Esophagus muscularis mucosa (tissue), 4 donors: ENCODE measurements at regions not wholly inside any gene's neighbourhood (a gene's known extent, or its start where the extent isn't known, plus 50 kb on each side); places are given as distances from the start of the nearest gene placed in this dataset.

Source experiments
- DNase-seq: peaks from one replicate; pipeline ENCODE4 v3.0.0-alpha.2; 2017; ENCODE audit errors: extremely low spot score
- H3K27ac ChIP-seq, 4 donors: fragments of 200-600 bp; sonication (generic); replicated peaks in 1 of 4; 1 replicate in 3 of 4; 2 replicates in 1 of 4; pipeline ENCODE4 v1.5.1; 2016 to 2019; ENCODE audit warnings: mild to moderate bottlenecking in 1 of 4
- H3K27me3 ChIP-seq, 4 donors: fragments of 200-600 bp; sonication (generic); one replicate each; pipeline versions ENCODE4 v1.5.1 to v1.6.0; 2016 to 2019
- H3K36me3 ChIP-seq, 4 donors: fragments of 200-600 bp; sonication (generic); one replicate each; pipeline ENCODE4 v1.5.1; 2016 to 2019
- H3K4me1 ChIP-seq, 4 donors: fragments of 200-600 bp; sonication (generic); one replicate each; pipeline ENCODE4 v1.5.1; 2016 to 2019
- H3K4me3 ChIP-seq, 4 donors: fragments of 200-600 bp; sonication (generic); 1 replicate in 2 of 4; 2 replicates in 2 of 4; pipeline ENCODE4 v1.5.1; 2016 to 2019; ENCODE audit warnings: mild to moderate bottlenecking in 4 of 4, moderate library complexity in 1 of 4
- H3K9me3 ChIP-seq, 4 donors: fragments of 200-600 bp; sonication (generic); 1 replicate in 3 of 4; 2 replicates in 1 of 4; pipeline ENCODE4 v1.5.1; 2016 to 2019
- EP300 ChIP-seq: sonication (generic); formaldehyde crosslinking; IDR thresholded peaks from one replicate; pipeline ENCODE4 v1.6.1; 2017; ENCODE audit warnings: antibody characterized with exemption
- POLR2A ChIP-seq: fragments of 450-650 bp; IDR thresholded peaks from one replicate; pipeline ENCODE4 v1.6.1; 2017; ENCODE audit warnings: antibody characterized with exemption, moderate library complexity, mild to moderate bottlenecking, low read depth
- POLR2AphosphoS5 ChIP-seq, 2 donors: sonication (generic); formaldehyde crosslinking; IDR thresholded peaks; one replicate each; pipeline ENCODE4 v1.6.1; 2017; ENCODE audit warnings: antibody characterized with exemption in 2 of 2
- WGBS: methylation state at CpG from one replicate; pipeline ENCODE4 v1.1.5; 2018; 5-methylcytosine and 5-hydroxymethylcytosine counted together
- intact Hi-C: fragments of 100-400 bp; cut with DNase I; formaldehyde crosslinking; loops from one replicate; pipeline ENCODE4 v1.15.1; 2023
- TF ChIP-seq, protein P1 (sequence below), 3 experiments: fragments of 200-600 bp in 2 of 3; fragments of 450-650 bp in 1 of 3; sonication (generic) in 2 of 3; IDR thresholded peaks; one replicate each; pipeline ENCODE4 v1.5.1; 2017 to 2019; ENCODE audit warnings: antibody characterized with exemption in 3 of 3, mild to moderate bottlenecking in 2 of 3, moderate library complexity in 1 of 3

DNA sequence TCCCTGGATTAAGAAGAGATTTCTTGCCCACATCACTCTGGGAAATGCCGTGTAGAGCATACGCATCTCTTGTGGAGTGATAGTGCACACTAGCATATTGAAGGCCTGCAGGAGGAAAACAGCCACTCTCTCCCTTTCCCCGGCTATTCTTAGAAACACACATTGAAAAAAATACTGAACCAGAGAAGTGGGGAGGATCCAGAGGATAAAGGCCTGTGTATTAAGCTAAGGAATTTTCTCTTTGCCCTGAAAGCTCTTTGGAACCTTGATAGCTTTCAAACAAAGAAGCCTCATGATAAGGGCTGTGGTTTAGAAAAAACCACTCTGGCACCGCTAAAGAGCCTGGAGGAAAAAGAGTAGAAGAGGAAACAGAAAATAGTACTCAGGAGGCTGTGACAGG, 386.1 kb upstream of the NBEA start:
- no peak for DNase-seq
- H3K4me3 ChIP-seq: no peak overlapping the region

DNA sequence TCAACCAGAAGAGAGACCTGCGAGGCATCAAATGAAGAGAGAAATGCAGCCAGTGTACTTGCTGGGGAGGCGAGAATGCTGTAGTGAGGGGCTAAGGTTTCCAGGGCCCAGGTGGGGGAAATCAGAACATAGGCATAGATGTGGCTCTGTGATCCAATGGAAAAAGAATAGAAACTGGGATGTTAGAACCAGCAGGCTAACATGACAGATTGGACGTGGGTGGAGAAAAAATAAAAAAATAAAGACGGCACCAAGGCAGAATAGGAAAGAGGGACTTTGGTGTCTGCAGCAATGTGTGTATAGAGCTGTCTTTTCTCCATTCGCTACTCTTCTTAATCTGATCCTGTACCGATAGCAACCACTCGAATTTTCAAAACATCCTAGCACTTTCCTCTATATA, 381.0 kb upstream of the NBEA start:
- Histone ChIP-seq H3K4me3 (no peak overlapping the region), H3K4me1 (no peaks in the 10 kb centered on the region), H3K27me3 (no peaks in the 10 kb centered on the region), H3K36me3 (no peaks in the 10 kb centered on the region), H3K27ac (no peak overlapping the region), H3K9me3 (no peaks in the 10 kb centered on the region)
- DNase-seq: no peak
- WGBS: 80% methylated on average over 7 of the region's 7 CpGs
- TF ChIP-seq POLR2AphosphoS5 (IDR thresholded peaks at IDR 0.05) (no peak), POLR2A (no peak), EP300 (no peak)
- TF ChIP-seq, protein P1, sequence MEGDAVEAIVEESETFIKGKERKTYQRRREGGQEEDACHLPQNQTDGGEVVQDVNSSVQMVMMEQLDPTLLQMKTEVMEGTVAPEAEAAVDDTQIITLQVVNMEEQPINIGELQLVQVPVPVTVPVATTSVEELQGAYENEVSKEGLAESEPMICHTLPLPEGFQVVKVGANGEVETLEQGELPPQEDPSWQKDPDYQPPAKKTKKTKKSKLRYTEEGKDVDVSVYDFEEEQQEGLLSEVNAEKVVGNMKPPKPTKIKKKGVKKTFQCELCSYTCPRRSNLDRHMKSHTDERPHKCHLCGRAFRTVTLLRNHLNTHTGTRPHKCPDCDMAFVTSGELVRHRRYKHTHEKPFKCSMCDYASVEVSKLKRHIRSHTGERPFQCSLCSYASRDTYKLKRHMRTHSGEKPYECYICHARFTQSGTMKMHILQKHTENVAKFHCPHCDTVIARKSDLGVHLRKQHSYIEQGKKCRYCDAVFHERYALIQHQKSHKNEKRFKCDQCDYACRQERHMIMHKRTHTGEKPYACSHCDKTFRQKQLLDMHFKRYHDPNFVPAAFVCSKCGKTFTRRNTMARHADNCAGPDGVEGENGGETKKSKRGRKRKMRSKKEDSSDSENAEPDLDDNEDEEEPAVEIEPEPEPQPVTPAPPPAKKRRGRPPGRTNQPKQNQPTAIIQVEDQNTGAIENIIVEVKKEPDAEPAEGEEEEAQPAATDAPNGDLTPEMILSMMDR (IDR thresholded peaks at IDR 0.05): no peak
- intact Hi-C loops: no loop called here

More for the DNA sequence above, 386.1 kb upstream of the NBEA start:
- Histone ChIP-seq H3K4me1 (peaks cover 0 to 3% (median 0%) of the 10 kb centered on the region in 4 donors), H3K27me3 (no peaks in the 10 kb centered on the region), H3K9me3 (no peaks in the 10 kb centered on the region), H3K27ac (no peak overlapping the region), H3K36me3 (no peaks in the 10 kb centered on the region)
- TF ChIP-seq EP300 (no peak), POLR2AphosphoS5 (IDR thresholded peaks at IDR 0.05) (no peak), POLR2A (no peak)
- TF ChIP-seq, protein P1 (IDR thresholded peaks at IDR 0.05): no peak
- intact Hi-C loops: no loop called here
- 91% methylated on average over 4 of the region's 4 CpGs for WGBS

DNA sequence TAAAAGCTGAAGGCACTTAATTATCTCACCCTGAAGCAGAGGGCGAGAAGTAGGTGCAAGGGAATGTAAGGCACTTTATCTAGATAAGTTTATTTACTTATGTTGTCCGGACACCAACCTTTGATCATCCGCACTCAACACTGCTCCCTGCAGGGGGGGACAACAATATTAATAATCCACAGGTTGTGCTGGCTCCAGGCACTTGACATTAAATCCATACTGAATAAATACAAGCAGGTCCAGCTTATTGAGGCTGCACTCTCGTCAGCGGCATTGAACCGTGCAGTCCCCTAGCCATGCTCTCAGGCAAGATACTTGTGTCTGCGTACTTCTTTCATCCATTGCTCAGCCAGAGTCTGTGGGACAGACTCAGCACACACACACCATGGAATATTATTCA, 374.5 kb upstream of the NBEA start:
- intact Hi-C loops: no loop called here
- WGBS: 61% methylated on average over 7 of the region's 7 CpGs
- H3K27ac ChIP-seq: no peak overlapping the region
- H3K4me1 ChIP-seq: no peaks in the 10 kb centered on the region
- no peaks in the 10 kb centered on the region for H3K27me3 ChIP-seq
- no peaks in the 10 kb centered on the region for H3K9me3 ChIP-seq
- H3K4me3 ChIP-seq: no peak overlapping the region
- H3K36me3 ChIP-seq: no peaks in the 10 kb centered on the region
- TF ChIP-seq, protein P1 (IDR thresholded peaks at IDR 0.05): no peak
- TF ChIP-seq POLR2AphosphoS5 (IDR thresholded peaks at IDR 0.05): no peak
- TF ChIP-seq EP300: no peak
- TF ChIP-seq POLR2A: no peak
- no peak for DNase-seq

DNA sequence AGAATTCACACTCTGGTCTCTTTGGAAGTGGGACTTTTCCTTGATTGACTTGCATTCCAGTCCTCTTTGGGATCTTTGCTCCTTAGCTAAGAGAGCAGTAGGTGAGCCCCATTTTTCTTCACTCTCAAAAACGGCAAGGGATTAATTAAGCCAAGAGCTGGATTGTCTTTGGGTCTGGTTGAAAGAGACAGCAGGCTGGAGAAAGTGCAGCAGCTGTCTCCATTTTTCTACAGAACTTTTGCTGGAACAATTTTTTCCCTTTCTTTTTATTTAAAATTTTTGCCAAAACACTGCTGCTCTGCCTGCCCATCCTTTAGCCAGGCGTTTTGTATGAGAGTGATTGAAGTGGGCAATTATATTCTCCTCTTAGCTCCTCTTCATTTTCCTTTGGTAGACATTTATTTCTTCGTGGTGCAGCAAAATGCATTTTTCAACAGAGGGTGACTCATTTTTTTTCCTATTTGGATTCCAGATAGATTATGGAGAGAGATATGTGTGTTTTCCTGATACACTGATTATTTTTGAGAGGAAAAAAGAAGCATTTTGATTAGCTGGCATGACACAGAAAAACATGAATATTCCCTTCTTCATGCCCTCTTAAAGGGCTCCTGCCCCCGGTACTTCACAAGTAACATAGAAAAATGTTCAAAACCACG, 371.2 kb upstream of the NBEA start:
- Histone ChIP-seq H3K27ac (no peak overlapping the region), H3K9me3 (no peaks in the 10 kb centered on the region), H3K27me3 (no peaks in the 10 kb centered on the region), H3K36me3 (no peaks in the 10 kb centered on the region), H3K4me1 (no peaks in the 10 kb centered on the region), H3K4me3 (no peak overlapping the region)
- TF ChIP-seq POLR2A: no peak
- TF ChIP-seq EP300: no peak
- TF ChIP-seq, protein P1 (IDR thresholded peaks at IDR 0.05): no peak
- no peak for TF ChIP-seq POLR2AphosphoS5 (IDR thresholded peaks at IDR 0.05)
- 55% methylated on average over 5 of the region's 5 CpGs for WGBS
- no peak for DNase-seq
- intact Hi-C loops: no loop called here

DNA sequence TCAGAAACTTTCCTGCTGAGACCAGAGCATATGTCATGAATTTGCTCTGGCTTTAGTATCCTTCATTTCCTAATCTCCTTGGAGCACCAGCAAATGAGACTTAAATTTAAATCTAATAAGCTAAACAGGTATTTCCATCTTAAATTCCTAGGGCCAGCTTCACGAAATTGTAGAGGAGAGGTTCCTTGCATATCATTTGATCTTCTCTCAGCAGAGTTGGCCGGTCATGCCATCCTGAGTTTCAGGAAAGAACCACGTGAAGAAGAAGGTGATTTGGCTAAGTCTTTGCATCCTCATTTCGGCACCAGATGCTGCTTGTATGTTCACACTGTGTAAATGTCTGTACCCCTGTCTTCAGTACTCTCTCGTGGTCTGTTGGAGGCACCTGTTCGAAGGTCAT, 370.4 kb upstream of the NBEA start:
- intact Hi-C loops: no loop called here
- 91% methylated on average over 6 of the region's 6 CpGs for WGBS

More for the DNA sequence above, 370.4 kb upstream of the NBEA start:
- no peaks in the 10 kb centered on the region for H3K4me1 ChIP-seq
- H3K27ac ChIP-seq: no peak overlapping the region
- no peaks in the 10 kb centered on the region for H3K9me3 ChIP-seq
- H3K27me3 ChIP-seq: no peaks in the 10 kb centered on the region
- H3K36me3 ChIP-seq: no peaks in the 10 kb centered on the region
- DNase-seq: no peak
- TF ChIP-seq, protein P1 (IDR thresholded peaks at IDR 0.05): no peak
- TF ChIP-seq EP300 (no peak), POLR2A (no peak)
- H3K4me3 ChIP-seq: no peak overlapping the region
